HG02678 (cell line): ENCODE measurements at regions not wholly inside any gene's neighbourhood (a gene's known extent, or its start where the extent isn't known, plus 50 kb on each side); places are given as distances from the start of the nearest gene placed in this dataset.
"Not testable (repeated sequence)": the region's sequence is repeated elsewhere in the genome, so short reads cannot be mapped to it uniquely, and the experiment has no call there.

Experiments used
- ATAC-seq: cut with Tn5 transposase; IDR thresholded peaks from one replicate; pipeline ENCODE4 v1.9.1; 2021; ENCODE audit warnings: mild to moderate bottlenecking, moderate library complexity; ENCODE audit not compliant: unreplicated experiment

- ATAC-seq, result no peak
Measured at GRCh38 chr7:46291601-46292150, 370.6 kb upstream of the IGFBP3 start.

- ATAC-seq, result peak; percentile 72
Measured at GRCh38 chr7:46291050-46291438, 370.0 kb upstream of the IGFBP3 start.

- ATAC-seq, result no peak
Measured at GRCh38 chr7:46290374-46291049, 369.4 kb upstream of the IGFBP3 start.

DNA sequence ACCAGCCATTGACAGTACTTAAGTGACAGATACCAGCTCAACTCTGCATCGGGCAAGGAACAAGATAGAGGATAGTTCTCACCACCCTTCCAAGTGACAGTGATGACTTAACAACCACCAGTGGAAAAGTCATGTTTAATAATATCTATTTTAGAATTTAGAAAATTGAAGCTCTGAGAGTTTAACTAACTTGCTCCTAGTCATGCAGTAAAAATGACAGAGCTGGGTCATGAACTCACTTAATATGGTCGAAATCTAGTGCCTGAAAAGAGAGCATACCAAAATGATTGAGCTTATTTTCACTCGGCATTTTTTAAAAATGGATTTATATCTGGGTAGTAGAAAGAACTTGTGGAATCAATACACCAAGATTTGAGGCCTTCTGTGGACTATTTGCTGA lies 367.8 kb upstream of the IGFBP3 start:
- no peak for ATAC-seq

GRCh38 chr7:46288010-46288409 lies 366.9 kb upstream of the IGFBP3 start:
- no peak for ATAC-seq

DNA sequence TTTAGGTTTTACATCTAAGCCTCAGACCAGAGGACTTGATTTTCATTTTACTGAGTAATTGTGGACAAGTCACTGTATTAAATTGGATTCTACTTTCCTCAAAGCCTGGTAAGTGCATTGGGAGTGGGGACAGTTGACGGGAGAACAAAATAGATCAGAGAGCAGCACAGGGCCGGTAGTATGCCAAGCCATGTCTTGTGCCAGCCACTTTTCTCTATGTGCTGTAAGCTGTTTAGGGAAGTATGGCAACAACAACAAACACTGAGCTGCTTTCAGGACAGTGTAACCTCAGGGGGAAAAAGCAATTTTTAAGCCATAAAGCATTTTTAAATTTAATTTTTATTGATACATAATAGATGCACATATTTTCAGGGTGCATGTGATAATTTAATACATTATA lies 365.9 kb upstream of the IGFBP3 start:
- no peak for ATAC-seq

GRCh38 chr7:46286356-46286755 lies 365.3 kb upstream of the IGFBP3 start:
- ATAC-seq, result no peak

GRCh38 chr7:46285878-46286277 lies 364.8 kb upstream of the IGFBP3 start:
- no peak for ATAC-seq

- ATAC-seq, result no peak
Measured at GRCh38 chr7:46283852-46284251, 362.8 kb upstream of the IGFBP3 start.

DNA sequence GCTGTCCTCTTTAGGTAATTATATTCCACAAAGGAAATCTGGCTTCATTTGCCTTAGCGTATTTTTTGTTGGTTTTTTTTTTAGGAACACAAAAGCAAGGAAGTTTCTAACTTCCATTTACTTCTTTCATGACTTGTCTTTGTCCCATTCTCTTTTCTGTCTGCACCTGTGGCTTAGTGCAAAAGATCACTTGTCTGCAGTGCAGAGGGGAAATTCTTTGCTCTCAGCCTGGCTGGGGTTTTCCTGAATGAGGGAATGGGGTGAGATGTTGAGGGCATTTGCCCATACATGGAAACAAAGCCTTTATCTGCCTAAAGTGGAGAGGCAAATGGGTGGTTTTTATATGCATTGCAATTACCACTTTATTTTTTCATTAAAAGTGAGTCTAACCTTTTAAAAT lies 361.1 kb upstream of the IGFBP3 start:
- no peak for ATAC-seq

- no peak for ATAC-seq
Measured at GRCh38 chr7:46281071-46281470, 360.0 kb upstream of the IGFBP3 start.

DNA sequence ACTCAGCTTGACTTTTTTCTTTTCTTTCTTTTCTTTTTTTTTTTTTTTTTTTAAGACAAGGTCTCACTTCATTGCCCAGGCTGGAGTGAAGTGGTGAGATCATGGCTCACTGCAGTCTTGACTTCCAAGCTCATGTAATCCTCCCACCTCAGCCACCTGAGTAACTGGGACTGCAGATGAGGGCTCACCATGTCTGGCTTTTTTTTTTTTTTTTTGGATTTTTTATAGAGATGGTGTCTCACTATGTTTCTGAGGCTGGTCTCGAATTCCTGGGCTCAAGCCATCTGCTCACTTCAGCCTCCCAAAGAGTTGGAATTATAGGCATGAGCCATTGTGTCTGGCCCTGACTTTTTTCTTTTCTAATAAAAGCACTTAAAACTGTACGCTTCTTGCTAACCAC lies 358.2 kb upstream of the IGFBP3 start:
- ATAC-seq, result no peak

DNA sequence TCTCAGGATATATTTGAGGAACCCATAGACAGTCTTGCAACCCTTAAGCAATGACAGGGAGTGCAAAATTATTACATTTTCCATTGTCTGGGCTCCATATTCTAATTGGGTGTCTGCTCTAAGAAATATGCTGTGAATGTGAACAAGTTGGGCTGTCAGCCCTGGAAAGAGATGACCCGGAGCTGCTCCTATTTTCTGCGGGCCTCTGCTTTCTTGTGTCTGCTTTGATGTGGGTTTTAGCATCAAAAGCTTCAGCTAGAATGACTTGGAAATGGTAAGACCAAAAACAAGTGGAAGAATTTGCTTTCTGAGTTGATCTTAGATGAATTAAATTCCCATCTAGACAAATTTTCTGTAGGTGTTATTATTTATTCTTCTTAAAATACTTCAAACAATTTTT lies 343.6 kb upstream of the IGFBP3 start:
- ATAC-seq, result no peak

- ATAC-seq, result not testable (repeated sequence)
Measured at GRCh38 chr7:46261638-46262037, 340.6 kb upstream of the IGFBP3 start.

DNA sequence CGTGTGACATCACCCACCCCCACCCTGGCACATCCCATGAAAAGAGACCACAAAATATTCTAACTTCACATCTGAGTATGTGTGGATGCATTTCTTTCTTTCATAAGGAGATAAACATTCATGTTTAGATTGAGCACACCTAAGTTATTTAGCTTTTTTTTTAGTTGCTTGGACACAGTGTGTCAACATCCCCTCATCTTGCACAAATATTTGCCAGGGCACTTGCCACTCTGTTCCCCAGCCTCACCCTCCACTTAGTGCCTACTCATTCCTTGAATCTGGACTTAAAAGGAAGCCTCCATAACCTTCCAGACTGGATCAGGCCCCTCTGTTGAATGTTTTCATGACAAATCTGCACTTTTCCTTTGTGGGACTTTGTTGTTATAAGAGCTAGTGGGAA lies 338.9 kb upstream of the IGFBP3 start:
- no peak for ATAC-seq

GRCh38 chr7:46257761-46258448 lies 336.8 kb upstream of the IGFBP3 start:
- ATAC-seq, result no peak

DNA sequence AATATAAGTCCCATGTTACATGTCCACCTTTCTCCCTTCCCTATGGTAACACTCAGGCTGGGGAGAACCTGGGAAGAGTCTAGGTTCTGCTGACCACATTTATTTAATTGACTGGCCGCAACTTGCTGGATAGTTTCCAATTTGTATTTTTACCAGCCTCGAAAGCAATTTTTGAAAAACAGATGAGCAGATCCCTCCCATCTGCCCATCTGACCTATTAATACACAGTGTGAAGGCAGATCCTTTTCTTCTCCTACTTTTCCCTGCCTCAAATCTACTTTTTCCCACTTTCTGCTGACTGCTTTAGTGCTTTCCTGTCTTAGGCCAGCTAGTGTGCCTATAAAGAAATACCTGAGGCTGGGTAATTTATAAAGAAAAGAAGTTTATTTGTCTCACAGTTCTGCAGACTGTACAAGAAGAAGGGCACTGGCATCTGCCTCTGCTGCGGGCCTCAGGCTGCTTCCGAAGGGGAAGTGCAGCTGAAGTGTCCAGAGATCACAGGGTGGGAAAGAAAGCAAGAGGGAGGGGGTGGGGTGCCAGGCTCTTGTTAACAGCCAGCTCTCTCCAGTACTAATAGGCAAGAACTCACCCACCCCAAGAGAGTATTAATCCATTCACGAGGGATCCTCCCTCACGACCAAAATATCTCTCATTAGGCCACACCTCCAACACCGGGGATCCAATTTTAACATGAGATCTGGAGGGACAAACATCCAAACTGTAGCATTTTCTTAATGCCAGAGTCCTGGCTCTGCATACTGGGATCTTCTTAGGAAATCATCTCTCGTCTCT lies 336.0 kb upstream of the IGFBP3 start:
- ATAC-seq, result no peak

DNA sequence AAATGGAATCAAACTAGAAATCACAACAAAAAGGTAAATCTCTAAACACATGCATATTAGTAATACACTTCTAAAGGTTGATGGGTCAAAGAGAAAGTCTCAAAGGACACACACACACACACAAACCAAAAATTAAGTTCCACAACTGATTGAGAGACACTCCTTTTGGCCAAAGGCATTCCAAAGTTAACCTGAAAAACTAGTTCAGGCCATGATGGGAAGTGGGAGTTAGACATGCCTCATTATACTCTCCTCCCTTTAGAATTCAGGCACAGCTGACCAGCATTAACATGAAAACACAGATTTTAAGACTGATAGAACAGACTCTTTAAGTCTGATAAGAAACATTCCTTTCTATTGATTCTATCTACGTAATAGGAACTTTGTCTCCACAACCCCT lies 332.4 kb upstream of the IGFBP3 start:
- no peak for ATAC-seq

DNA sequence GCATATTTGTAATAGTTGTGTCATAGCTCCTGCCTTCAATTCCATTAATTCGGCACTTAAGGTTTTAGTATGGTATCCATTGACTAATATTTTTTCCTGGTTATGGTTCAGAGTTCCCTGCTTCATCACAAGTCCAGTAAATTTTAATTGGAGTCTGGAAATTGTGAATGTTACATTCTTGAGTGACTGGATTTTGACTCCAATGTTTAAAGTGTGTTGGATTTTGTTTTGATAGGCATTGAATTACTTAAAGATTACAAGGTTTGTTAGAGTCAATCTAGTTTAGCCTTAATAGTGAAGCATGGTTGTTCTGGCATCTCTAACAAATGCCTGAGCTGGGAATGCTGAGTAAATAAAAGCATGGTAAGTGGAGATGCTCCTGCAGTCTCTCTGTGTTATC lies 326.6 kb upstream of the IGFBP3 start:
- ATAC-seq, result no peak

DNA sequence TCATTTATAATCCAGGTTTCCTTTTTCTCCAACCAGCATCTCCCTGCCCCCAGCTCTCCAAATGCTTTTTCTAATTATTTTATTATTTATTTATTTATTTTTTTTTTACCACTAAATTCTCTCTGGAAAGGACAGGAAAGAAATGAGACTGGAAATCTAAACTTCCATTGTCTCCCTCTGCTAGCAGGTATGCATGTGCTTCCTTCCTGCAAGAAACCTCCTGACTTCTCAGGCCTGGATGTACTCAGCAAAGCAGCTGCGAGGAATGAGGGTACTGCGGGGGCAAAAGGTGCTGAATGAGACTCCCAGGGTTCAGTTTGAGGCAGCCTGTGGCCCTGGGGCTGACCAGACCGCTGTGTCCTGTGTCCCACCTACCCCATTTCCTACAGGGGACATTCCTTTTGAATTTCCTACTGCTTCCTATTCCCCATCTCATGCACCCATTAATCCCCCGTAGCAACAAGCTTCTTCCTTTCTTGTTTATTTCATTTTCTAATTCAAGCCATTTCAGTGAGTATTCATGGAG lies 324.6 kb upstream of the IGFBP3 start:
- ATAC-seq, result no peak

DNA sequence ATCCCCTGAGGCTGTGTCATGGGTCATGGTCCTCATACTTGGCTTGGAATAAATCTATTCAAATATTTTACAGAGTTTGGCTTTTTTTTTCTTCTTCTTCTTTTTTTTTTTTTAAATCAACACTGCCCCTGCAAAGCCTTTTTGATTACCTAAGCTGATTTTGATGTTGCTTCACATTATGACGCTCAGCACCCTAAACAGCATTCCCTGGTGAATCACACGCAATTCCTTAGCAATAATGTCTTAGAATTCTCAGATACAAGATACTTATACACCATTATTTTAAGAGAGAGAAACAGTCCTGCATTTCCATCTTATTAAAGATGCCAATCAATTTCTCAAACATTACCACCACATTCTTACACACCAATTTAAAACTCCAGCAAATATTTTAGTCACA lies 323.7 kb upstream of the IGFBP3 start:
- no peak for ATAC-seq
